Effector memory CD4-positive, alpha-beta T cell (primary cell): ENCODE measurements at regions not wholly inside any gene's neighbourhood (a gene's known extent, or its start where the extent isn't known, plus 50 kb on each side); places are given as distances from the start of the nearest gene placed in this dataset.

Source experiments
- DNase-seq, 3 donors: peaks; one replicate each; pipeline ENCODE4 v3.0.0-alpha.2; 2020
- H3K27ac ChIP-seq: 2 replicates; pipeline ENCODE4 v1.7.0; 2013; ENCODE audit warnings: mild to moderate bottlenecking, low read length, moderate library complexity; ENCODE audit not compliant: insufficient read depth, poor library complexity, severe bottlenecking
- H3K27me3 ChIP-seq: replicated peaks from 2 replicates; pipeline ENCODE4 v1.7.0; 2013; ENCODE audit warnings: mild to moderate bottlenecking, low read length; ENCODE audit not compliant: insufficient read depth, control insufficient read depth, poor library complexity, severe bottlenecking
- H3K36me3 ChIP-seq: 2 replicates; pipeline ENCODE4 v1.7.0; 2013; ENCODE audit warnings: mild to moderate bottlenecking, low read length, moderate library complexity; ENCODE audit not compliant: control insufficient read depth, insufficient read depth
- H3K4me1 ChIP-seq: 2 replicates; pipeline ENCODE4 v1.7.0; 2013; ENCODE audit warnings: low read length, mild to moderate bottlenecking; ENCODE audit not compliant: control insufficient read depth, insufficient read depth, poor library complexity, severe bottlenecking
- H3K4me3 ChIP-seq: 2 replicates; pipeline ENCODE4 v1.7.0; 2013; ENCODE audit warnings: low read length, low read depth, mild to moderate bottlenecking; ENCODE audit not compliant: insufficient read depth, poor library complexity, severe bottlenecking
- H3K9me3 ChIP-seq: 2 replicates; pipeline ENCODE4 v1.7.0; 2013; ENCODE audit warnings: mild to moderate bottlenecking, low read length, moderate library complexity; ENCODE audit not compliant: control insufficient read depth

DNA sequence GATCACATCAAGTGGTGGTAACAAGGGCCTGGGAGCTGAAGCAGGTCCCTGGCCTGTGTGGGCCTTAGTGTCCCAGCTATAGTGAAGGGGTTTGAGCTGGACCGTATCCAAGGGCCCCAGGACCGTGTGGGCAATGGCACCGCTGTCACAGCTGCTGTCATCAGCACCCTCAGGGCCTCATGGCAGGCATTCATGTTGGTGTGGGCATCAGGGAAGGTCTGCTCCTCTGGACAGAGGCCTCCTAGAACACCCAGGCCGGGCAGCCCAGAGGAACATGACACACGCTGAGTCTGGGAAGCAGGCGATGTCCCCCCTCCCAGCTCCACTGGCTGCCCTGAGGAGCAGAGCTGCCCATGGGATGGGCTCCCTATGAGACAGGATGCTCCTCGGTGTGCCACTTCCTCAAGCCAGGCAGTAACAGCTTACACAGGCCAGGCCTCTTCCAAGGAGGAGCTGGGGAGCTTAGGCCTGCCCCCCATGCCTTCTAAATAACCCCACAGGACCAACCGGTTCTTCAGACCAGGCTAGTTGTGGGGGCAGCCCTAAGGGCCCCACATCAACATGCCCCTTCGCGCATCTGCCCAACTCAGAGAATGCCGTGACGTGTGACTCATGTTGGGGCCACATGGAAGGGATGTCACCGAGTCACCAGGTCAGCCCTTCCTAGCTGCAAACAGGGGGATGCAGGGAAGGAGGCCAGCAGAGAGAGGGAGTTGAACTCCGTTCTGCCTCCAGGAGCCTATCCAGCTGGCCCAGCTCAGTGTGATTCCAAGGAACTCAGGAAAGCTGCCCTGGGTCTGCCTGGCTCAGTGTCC, 80.4 kb downstream of the PITPNM2 start:
- Histone ChIP-seq H3K4me1 (peaks cover 19% of the 10 kb centered on the region), H3K27ac (no peak overlapping the region), H3K27me3 (no peaks in the 10 kb centered on the region), H3K36me3 (no peaks in the 10 kb centered on the region), H3K9me3 (no peaks in the 10 kb centered on the region), H3K4me3 (no peak overlapping the region)
- DNase-seq, result no peak

DNA sequence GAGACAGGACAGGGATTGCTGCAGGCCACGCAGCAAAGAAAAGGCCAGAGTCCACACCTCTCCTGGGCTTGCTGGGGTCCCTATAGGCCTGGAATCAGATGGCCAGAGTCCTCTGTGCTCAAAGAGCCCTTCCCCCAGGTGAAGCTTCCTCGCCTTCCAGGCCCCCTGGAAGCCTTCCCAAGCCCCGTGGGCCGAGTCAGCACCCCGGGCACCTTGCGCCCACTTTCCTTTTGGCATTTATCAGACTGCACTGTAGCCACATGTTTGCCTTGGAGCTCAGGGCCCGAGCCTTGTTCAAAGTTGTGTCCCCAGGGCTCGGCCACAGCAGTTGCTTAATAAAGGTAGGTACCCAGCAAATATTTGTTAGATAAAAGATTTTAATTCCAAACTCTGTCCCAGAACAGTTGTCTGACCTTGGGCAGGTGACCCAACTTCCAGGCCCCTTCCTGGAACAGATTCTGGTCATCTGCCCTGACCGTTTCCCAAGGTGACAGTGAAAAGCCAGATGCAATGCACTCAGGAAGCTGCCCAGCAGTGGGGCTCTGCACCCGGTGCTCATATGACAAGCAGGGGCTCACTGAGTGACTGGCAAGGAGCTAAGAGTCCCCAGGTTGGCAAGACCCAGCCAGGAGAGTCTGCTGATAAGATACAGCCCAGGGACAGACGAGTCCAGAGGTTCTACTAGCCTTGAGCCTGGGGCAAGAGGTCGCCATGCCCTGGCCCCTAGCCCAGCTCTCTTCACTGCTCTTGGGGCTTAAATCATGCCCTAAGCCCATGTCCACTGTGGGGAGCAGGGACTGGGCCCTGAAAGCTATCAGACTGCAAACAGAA, 81.2 kb downstream of the PITPNM2 start:
- Histone ChIP-seq H3K27me3 (no peaks in the 10 kb centered on the region), H3K27ac (no peak overlapping the region), H3K9me3 (no peaks in the 10 kb centered on the region), H3K4me3 (no peak overlapping the region), H3K4me1 (peaks cover 11% of the 10 kb centered on the region), H3K36me3 (no peaks in the 10 kb centered on the region)
- DNase-seq, result no peak

DNA sequence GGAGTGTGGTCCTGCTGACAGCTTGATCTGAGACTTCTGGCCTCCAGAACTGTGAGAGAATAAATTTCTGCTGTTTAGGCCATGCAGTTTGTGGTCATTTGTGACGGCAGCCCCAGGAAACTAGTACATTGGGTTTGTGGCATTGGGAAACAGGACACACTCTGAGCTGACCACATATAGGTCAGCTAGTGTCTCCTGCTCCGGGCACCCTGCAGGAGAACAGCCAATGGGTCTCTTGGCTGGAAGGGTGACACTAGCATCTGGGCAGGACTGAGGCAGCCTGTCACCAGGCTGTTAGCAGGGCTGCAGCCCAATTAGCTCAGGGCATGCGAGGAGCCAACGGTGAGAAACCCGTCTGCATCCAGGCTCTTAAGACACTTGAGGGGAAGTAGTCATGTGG, 83.2 kb downstream of the PITPNM2 start:
- Histone ChIP-seq H3K27me3 (no peaks in the 10 kb centered on the region), H3K36me3 (no peaks in the 10 kb centered on the region), H3K4me3 (no peak overlapping the region), H3K27ac (no peak overlapping the region), H3K9me3 (no peaks in the 10 kb centered on the region), H3K4me1 (peaks cover 6% of the 10 kb centered on the region)
- no peak for DNase-seq

DNA sequence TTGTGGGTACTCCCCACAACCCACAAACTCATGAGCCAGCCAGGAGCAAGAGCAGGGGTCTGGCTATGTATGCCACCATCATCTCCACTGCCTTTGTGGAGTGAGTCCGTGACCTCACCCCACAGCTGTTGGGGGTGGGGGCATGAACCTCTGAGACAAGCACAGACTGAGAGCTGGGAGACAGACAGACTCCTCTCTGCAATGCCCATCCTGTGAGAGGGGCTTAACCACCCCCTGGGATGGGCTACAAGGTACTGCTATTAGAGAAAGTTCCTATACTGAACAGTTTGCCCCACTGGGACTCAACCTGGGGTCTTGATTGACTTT, 84.5 kb downstream of the PITPNM2 start:
- H3K4me3 ChIP-seq, result no peak overlapping the region
- H3K27ac ChIP-seq, result no peak overlapping the region
- H3K36me3 ChIP-seq, result no peaks in the 10 kb centered on the region
- no peaks in the 10 kb centered on the region for H3K9me3 ChIP-seq
- H3K4me1 ChIP-seq, result peaks cover 6% of the 10 kb centered on the region
- DNase-seq, result no peak
- H3K27me3 ChIP-seq, result no peaks in the 10 kb centered on the region

GRCh38 chr12:123065676-123066383, 85.1 kb downstream of the PITPNM2 start:
- Histone ChIP-seq H3K27me3 (no peaks in the 10 kb centered on the region), H3K9me3 (no peaks in the 10 kb centered on the region), H3K4me1 (peaks cover 6% of the 10 kb centered on the region), H3K27ac (no peak overlapping the region), H3K36me3 (no peaks in the 10 kb centered on the region), H3K4me3 (no peak overlapping the region)
- no peak for DNase-seq

DNA sequence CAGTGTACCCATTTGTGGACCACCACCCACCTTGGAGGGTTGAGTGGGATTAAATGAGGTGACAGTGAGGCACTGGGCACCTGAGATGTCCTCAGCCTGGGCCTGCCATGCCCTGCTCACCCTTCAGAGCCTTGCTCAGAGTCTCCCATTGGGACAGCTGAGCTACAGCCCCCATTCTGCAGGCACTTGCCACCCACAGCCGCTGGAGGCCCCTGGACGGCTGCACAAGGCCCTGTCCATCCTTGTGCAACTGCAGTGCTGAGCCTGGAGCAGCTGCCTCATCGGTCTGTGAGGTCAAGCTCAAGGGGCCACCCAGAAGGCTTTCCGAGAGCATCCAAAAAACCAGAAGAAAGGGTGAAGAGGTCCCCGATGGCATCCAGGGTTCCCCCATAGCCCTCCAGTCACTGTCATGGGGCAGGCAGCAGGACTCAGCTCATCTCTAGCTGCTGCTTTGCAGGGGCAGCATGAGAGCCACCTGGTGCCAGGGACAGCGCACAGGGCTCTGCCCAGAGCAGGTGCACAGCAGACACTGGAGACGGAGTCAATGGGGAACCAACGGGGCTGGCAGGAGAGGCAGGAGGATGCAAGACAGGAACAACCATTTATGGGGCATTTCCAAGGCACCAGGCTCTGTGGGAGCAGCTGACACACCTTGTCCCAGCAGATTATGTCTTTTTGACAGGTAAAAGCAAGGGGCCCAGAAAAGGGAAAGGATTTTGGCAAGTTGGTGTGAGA, 84.6 kb downstream of the ARL6IP4 start:
- Histone ChIP-seq H3K27ac (no peak overlapping the region), H3K4me3 (no peak overlapping the region), H3K27me3 (no peaks in the 10 kb centered on the region), H3K9me3 (no peaks in the 10 kb centered on the region), H3K4me1 (peaks cover 6% of the 10 kb centered on the region), H3K36me3 (no peaks in the 10 kb centered on the region)
- DNase-seq, result no peak

DNA sequence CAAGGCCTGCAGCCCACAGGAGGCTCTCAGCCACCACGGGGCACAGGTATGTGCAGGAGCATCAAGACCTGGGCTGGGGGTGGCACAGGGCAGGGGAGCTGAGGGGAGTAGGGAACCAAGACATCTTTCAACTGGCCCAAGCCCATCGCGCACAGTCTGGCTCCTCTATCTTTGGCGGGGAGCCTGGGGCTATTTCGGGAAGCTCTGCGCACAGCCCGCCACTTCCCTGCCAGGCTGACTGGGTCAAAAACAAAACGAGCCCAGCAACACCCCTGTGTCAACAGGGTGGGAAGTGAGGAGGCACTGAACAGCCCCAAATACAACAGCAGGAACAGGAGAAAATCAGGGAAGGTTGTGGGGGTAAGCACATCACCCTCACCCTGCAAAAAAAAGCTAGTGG, 83.9 kb downstream of the ARL6IP4 start:
- Histone ChIP-seq H3K27me3 (no peaks in the 10 kb centered on the region), H3K9me3 (no peaks in the 10 kb centered on the region), H3K27ac (no peak overlapping the region), H3K36me3 (no peaks in the 10 kb centered on the region), H3K4me3 (no peak overlapping the region), H3K4me1 (peaks cover 6% of the 10 kb centered on the region)
- no peak for DNase-seq

DNA sequence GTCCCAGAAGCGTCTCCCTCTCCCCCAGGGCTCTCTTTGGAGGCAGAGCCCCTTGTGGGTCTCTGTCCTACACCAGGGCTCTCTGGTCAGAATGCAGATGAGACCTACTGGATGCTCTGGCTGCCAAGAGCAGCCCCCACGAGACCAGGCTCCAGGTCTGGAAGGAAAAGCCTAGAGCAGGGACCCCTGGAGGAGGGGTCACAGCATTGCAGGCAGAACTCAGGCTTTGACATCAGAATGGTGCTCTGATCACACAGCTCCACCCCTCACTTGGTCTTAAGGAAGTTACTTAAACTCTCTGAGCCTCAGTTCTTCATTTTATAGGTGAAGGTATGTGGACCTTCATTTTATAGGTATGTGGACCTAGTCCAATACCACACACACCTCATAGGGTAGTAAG, 83.1 kb downstream of the ARL6IP4 start:
- no peaks in the 10 kb centered on the region for H3K27me3 ChIP-seq
- no peaks in the 10 kb centered on the region for H3K36me3 ChIP-seq
- no peaks in the 10 kb centered on the region for H3K9me3 ChIP-seq
- no peak for DNase-seq
- H3K4me1 ChIP-seq, result peaks cover 6% of the 10 kb centered on the region
- no peak overlapping the region for H3K27ac ChIP-seq
- H3K4me3 ChIP-seq, result no peak overlapping the region

- no peaks in the 10 kb centered on the region for H3K36me3 ChIP-seq
- H3K27ac ChIP-seq, result no peak overlapping the region
- H3K9me3 ChIP-seq, result no peaks in the 10 kb centered on the region
- H3K4me3 ChIP-seq, result no peak overlapping the region
- H3K27me3 ChIP-seq, result no peaks in the 10 kb centered on the region
- H3K4me1 ChIP-seq, result peaks cover 6% of the 10 kb centered on the region
- DNase-seq, result no peak
Measured at GRCh38 chr12:123062681-123063486, 82.4 kb downstream of the ARL6IP4 start.
